Parathyroid adenoma (tissue), 2 donors: ENCODE measurements at regions not wholly inside any gene's neighbourhood (a gene's known extent, or its start where the extent isn't known, plus 50 kb on each side); places are given as distances from the start of the nearest gene placed in this dataset.

Experiments used
- H2AFZ ChIP-seq: fragments of 300-600 bp; sonication (generic); one replicate; pipeline ENCODE4 v1.7.0; 2017; ENCODE audit warnings: antibody characterized with exemption, mild to moderate bottlenecking
- H3K27ac ChIP-seq: fragments of 300-600 bp; sonication (generic); one replicate; pipeline ENCODE4 v1.7.0; 2017
- H3K27me3 ChIP-seq: fragments of 300-600 bp; sonication (generic); one replicate; pipeline ENCODE4 v1.7.0; 2017; ENCODE audit warnings: low read length; ENCODE audit not compliant: control insufficient read depth, insufficient read depth
- H3K36me3 ChIP-seq: fragments of 300-600 bp; sonication (generic); one replicate; pipeline ENCODE4 v1.7.0; 2017; ENCODE audit warnings: low read length; ENCODE audit not compliant: control insufficient read depth, insufficient read depth
- H3K4me1 ChIP-seq: fragments of 300-600 bp; sonication (generic); one replicate; pipeline ENCODE4 v1.7.0; 2017; ENCODE audit warnings: control low read depth
- H3K4me2 ChIP-seq: fragments of 300-600 bp; sonication (generic); one replicate; pipeline ENCODE4 v1.7.0; 2017; ENCODE audit warnings: low read length
- H3K4me3 ChIP-seq: fragments of 300-600 bp; sonication (generic); one replicate; pipeline ENCODE4 v1.7.0; 2017; ENCODE audit warnings: low read depth, low read length
- H3K79me2 ChIP-seq: fragments of 300-600 bp; sonication (generic); one replicate; pipeline ENCODE4 v1.7.0; 2017; ENCODE audit warnings: control low read depth
- H3K9ac ChIP-seq: fragments of 300-600 bp; sonication (generic); one replicate; pipeline ENCODE4 v1.7.0; 2017; ENCODE audit warnings: mild to moderate bottlenecking
- H3K9me3 ChIP-seq: fragments of 300-600 bp; sonication (generic); one replicate; pipeline ENCODE4 v1.7.0; 2017; ENCODE audit warnings: low read length; ENCODE audit not compliant: control insufficient read depth
- CTCF ChIP-seq: fragments of 300-600 bp; sonication (generic); IDR thresholded peaks from one replicate; pipeline ENCODE4 v1.7.0; 2017; ENCODE audit warnings: antibody characterized with exemption, mild to moderate bottlenecking
- donor health status: primary hyperparathyroidism.

GRCh38 chr10:30158325-30158960 is 99.1 kb upstream of the JCAD start:
- no peaks in the 10 kb centered on the region for H3K79me2 ChIP-seq
- TF ChIP-seq CTCF, result no peak
- H2AFZ ChIP-seq, result no peak overlapping the region
- no peaks in the 10 kb centered on the region for H3K9me3 ChIP-seq
- H3K27ac ChIP-seq, result no peak overlapping the region
- no peak overlapping the region for H3K4me2 ChIP-seq
- H3K9ac ChIP-seq, result no peak overlapping the region
- H3K36me3 ChIP-seq, result no peaks in the 10 kb centered on the region
- H3K27me3 ChIP-seq, result no peaks in the 10 kb centered on the region
- H3K4me1 ChIP-seq, result no peaks in the 10 kb centered on the region
- H3K4me3 ChIP-seq, result no peak overlapping the region

- Histone ChIP-seq H3K4me1 (no peaks in the 10 kb centered on the region), H3K36me3 (no peaks in the 10 kb centered on the region), H3K27me3 (no peaks in the 10 kb centered on the region), H3K4me3 (no peak overlapping the region), H3K4me2 (no peak overlapping the region), H3K9me3 (no peaks in the 10 kb centered on the region), H2AFZ (no peak overlapping the region), H3K9ac (no peak overlapping the region), H3K27ac (no peak overlapping the region), H3K79me2 (no peaks in the 10 kb centered on the region)
- no peak for TF ChIP-seq CTCF
These were observed 96.0 kb upstream of the JCAD start for GRCh38 chr10:30155401-30155800.

GRCh38 chr10:30154561-30154960 is 95.2 kb upstream of the JCAD start:
- no peak for TF ChIP-seq CTCF
- no peaks in the 10 kb centered on the region for H3K9me3 ChIP-seq
- no peak overlapping the region for H3K4me3 ChIP-seq
- no peaks in the 10 kb centered on the region for H3K4me1 ChIP-seq
- no peaks in the 10 kb centered on the region for H3K27me3 ChIP-seq
- H2AFZ ChIP-seq, result no peak overlapping the region
- H3K79me2 ChIP-seq, result no peaks in the 10 kb centered on the region
- H3K36me3 ChIP-seq, result no peaks in the 10 kb centered on the region
- no peak overlapping the region for H3K27ac ChIP-seq
- no peak overlapping the region for H3K4me2 ChIP-seq
- H3K9ac ChIP-seq, result no peak overlapping the region

GRCh38 chr10:30154126-30154525 is 94.7 kb upstream of the JCAD start:
- Histone ChIP-seq H3K36me3 (no peaks in the 10 kb centered on the region), H3K4me2 (no peak overlapping the region), H3K27ac (no peak overlapping the region), H3K4me1 (no peaks in the 10 kb centered on the region), H3K27me3 (no peaks in the 10 kb centered on the region), H3K9me3 (no peaks in the 10 kb centered on the region), H3K4me3 (no peak overlapping the region), H3K9ac (no peak overlapping the region), H3K79me2 (no peaks in the 10 kb centered on the region), H2AFZ (no peak overlapping the region)
- no peak for TF ChIP-seq CTCF
